ENCODE measurements at regions not wholly inside any gene's neighbourhood (a gene's known extent, or its start where the extent isn't known, plus 50 kb on each side); places are given as distances from the start of the nearest gene placed in this dataset.
A peak's percentile ranks its signal among the peaks of the same experiment; 100 is the strongest.

- no peak for DNase-seq
Observed at GRCh38 chr20:21812379-21812778, 106.9 kb downstream of the PAX1 start.

DNA sequence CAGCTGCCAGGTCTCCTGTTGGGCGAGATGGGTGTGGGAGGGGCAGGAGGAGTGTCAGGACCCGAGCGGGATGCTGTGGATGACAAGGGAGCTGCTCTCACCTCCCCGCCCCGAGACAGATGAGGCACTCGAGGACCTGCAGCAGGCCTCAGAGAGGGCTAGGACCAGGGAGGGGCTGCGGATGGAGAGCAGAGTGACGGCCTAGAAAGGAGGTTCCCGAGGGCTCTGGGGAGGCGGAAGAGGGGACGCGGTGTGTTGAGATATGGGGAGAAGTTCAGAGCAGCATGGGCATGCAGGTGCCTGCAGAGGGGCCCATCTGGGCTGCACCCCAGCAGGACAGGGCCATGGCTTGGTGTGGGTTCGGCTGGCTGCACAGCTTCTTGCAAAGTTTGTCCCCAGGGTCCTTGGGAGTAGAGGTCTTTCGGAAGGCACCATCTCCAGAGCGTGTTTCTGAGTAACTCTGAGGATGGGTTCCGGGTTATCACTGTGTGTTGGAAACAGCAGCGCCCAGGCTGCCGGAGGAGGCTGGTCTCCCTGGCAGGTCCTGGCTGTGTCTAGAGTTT lies 104.6 kb downstream of the PAX1 start:
- DNase-seq = no peak

DNA sequence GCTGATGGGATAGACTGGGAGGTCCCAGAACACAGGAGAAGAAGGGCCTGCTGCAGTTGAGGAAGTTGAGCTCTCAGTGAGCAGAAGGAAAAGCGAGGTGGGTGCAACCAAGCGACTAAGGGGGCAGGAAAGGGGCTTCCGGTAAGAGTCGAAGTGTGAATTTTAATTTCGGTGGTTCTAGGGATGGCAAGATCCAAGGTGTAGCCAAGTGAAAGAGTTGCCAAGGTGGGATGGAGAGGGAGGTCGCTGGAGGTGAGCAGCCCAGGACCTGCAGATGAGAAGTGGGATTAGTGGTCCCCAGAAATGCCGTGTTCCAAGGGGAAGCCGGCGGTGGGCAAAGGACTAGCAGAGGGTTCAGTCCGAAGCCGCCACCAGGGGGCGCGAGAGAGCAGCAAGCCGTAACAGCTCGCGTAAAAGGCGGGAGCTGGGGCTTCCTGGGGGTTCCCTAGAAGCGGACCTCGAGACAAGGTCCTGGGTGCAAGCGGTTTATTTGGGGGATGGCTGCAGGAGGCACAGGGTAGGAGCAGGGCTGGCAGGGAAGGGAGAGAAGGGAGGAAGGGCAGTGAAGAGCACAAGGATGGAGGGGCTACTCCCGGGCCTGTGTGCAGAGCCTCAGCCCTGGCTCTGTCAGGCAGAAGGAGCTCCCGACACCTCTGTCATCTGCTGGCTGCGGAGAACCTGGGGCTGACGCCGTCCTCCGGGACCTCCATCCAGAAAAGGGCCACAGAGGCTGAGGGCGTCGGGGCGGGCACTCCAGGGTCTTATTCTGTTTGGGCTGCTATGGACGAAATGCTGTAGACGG lies 103.6 kb downstream of the PAX1 start:
- peak; percentile 7 for DNase-seq

DNA sequence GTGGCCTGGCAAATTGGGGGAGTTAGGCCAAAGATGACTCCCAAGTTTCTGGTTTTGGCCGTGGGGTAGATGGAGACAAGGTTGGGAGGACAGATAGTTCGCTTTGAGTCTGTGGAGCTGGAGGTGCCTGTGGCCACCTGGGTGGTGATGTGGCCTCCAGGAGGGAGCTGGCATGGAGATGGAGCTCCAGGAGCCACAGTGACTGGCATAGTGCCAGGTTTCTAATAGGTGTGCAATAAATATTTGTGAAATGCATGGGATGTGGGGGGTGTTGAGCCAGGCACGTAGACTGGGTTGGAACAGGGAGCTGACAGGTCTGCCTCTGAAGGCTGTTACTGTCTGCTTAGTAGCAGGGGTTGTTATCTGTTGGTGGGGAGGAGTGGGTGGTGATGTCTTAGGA lies 102.7 kb downstream of the PAX1 start:
- no peak for DNase-seq

GRCh38 chr20:21804802-21805201 lies 99.3 kb downstream of the PAX1 start:
- DNase-seq = no peak

- DNase-seq = no peak
Observed at GRCh38 chr20:21801193-21801592, 95.7 kb downstream of the PAX1 start.

- no peak for DNase-seq
Observed at GRCh38 chr20:21798384-21798783, 92.9 kb downstream of the PAX1 start.

GRCh38 chr20:21796059-21796458 lies 90.6 kb downstream of the PAX1 start:
- no peak for DNase-seq

DNA sequence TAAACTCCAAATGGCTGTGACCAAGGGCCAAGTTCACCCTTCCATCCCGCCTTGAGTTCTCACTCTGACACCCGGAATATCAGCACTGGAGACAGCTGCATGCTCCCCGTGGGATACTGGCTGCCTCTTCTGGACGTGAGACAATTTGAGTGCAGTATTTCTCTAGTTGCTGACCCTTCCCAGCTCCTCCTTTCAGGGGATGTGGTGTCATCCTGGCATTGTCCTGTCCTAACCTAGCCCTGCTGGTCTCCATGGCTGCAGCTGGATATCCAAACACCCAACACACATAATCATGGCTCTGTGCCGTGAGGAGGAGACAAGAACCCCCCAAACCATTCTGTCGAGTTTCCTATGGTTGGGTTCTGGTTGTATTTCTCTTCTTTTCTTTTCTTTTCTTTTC lies 82.6 kb downstream of the PAX1 start:
- DNase-seq = no peak

GRCh38 chr20:21781446-21782075 lies 76.1 kb downstream of the PAX1 start:
- DNase-seq = no peak

- DNase-seq = no peak
Observed at GRCh38 chr20:21780528-21780927, 75.1 kb downstream of the PAX1 start.
